ENCODE measurements at regions not wholly inside any gene's neighbourhood (a gene's known extent, or its start where the extent isn't known, plus 50 kb on each side); places are given as distances from the start of the nearest gene placed in this dataset.

GRCh38 chr5:174183701-174184100 lies 138.2 kb downstream of the NSG2 start:
- TF ChIP-seq POLR2A (IDR thresholded peaks at IDR 0.05) (no peak), EP300 (IDR thresholded peaks at IDR 0.05) (no peak), CTCF (IDR thresholded peaks at IDR 0.05) (no peak)

All from tibial nerve (tissue), 4 donors.